AG04449 (cell line): ENCODE measurements at regions not wholly inside any gene's neighbourhood (a gene's known extent, or its start where the extent isn't known, plus 50 kb on each side); places are given as distances from the start of the nearest gene placed in this dataset.

Experiments
- CTCF ChIA-PET: fragments of 350-600 bp; formaldehyde crosslinking; extraction: SDS; loops from one replicate; lab custom pipeline; 2021; ENCODE audit warnings: antibody characterized with exemption; lab: Yijun Ruan, JAX
- POLR2A ChIA-PET: fragments of 400-600, 350-600 bp; formaldehyde crosslinking; extraction: SDS; loops from one replicate; lab custom pipeline; 2020; ENCODE audit warnings: antibody characterized with exemption, inconsistent platforms; lab: Yijun Ruan, JAX
- DNase-seq: peaks from one replicate; pipeline ENCODE4 v3.0.0-alpha.2; 2010; ENCODE audit warnings: low read depth, low spot score
- H3K4me3 ChIP-seq: 2 replicates; pipeline ENCODE4 v1.5.1; 2011; ENCODE audit warnings: low read depth, mild to moderate bottlenecking, control low read depth, low read length
- CTCF ChIP-seq: IDR thresholded peaks from one replicate; pipeline ENCODE4 v1.5.1; 2011; ENCODE audit warnings: mild to moderate bottlenecking, moderate library complexity, low read length, control low read depth, inconsistent platforms; ENCODE audit not compliant: insufficient read depth; ENCODE audit errors: missing control alignments

DNA sequence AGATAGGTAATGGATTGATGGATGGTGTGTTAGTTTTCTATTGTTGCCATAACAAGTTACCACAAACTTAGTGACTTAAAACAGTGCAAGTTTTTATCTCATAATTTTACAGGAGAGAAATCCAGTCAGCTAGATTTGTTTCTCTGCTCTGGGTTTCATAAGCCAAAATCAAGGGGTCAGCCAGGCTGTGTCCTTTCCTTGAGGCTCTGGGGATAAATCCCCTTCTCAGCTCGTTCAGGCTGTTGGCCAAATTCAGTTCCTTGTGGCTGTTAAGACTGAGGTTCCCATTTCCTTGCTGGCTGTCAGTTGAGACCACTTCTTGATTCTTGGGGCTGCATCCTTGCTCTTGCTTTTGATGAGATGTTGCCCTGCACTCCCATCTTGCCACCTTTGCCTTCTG, 204.9 kb upstream of the CDH13 start:
- H3K4me3 ChIP-seq, result no peak overlapping the region
- DNase-seq, result no peak
- no peak for TF ChIP-seq CTCF
- ChIA-PET POLR2A (no interaction called here), CTCF (no interaction called here)

DNA sequence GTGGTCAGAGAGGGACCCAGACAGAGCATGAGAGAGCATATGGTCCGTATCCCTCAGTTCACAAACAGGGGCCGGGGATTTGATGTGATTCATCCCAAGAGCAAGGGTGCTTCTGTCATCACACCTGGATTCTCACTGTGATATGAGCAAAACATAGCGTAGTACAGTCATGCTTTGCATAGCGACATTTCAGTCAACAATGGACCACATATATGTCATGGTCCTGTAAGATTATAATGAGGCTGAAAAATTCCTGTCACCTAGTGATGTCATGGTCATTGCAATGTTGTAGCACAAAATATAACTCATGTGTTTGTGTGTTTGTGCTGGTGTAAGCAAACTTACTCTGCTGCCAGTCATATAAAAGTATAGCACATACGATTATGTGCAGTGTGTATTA, 207.4 kb upstream of the CDH13 start:
- no peak overlapping the region for H3K4me3 ChIP-seq
- no peak for DNase-seq
- ChIA-PET CTCF (interaction anchor here (1.2 kb wide), 1 partner anchor 20 kb away, joined by 5 read pairs; no protein-coding TSS in a partner anchor), POLR2A (no interaction called here)
- TF ChIP-seq CTCF, result no peak

DNA sequence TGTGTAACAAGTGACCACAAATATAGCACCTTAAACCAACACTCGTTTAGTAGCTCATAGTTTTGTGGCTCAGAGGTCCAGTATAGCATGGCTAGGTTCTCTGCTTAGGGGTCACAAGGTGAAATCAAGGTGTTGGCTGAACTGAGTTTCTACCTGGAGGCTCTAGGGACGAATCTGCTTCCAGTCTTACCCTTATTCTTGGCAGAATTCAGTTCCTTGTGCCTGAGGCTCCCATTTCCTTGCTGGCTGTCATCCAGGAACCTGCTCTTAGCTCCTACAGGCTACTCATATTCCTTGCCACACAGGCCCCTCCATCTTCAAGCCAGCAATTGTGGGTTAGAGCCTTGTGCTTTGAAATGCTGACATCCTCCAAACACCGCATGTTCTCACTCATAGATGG, 212.3 kb upstream of the CDH13 start:
- no peak for DNase-seq
- ChIA-PET CTCF (interaction anchor here (0.7 to 1.3 kb wide), 2 partner anchors 9 to 42 kb away, joined by 3 to 7 read pairs; no protein-coding TSS in a partner anchor), POLR2A (no interaction called here)
- TF ChIP-seq CTCF, result no peak
- no peak overlapping the region for H3K4me3 ChIP-seq

- TF ChIP-seq CTCF, result no peak
- DNase-seq, result no peak
- ChIA-PET CTCF (no interaction called here), POLR2A (no interaction called here)
- H3K4me3 ChIP-seq, result no peak overlapping the region
Measured at GRCh38 chr16:82412770-82413169, 214.0 kb upstream of the CDH13 start.

- TF ChIP-seq CTCF, result no peak
- POLR2A ChIA-PET, result no interaction called here
- CTCF ChIA-PET, result no interaction called here
- DNase-seq, result no peak
- H3K4me3 ChIP-seq, result no peak overlapping the region
Measured at GRCh38 chr16:82405736-82406135, 221.0 kb upstream of the CDH13 start.

- ChIA-PET POLR2A (no interaction called here), CTCF (no interaction called here)
- no peak for DNase-seq
- no peak overlapping the region for H3K4me3 ChIP-seq
- no peak for TF ChIP-seq CTCF
Measured at GRCh38 chr16:82404586-82405315, 222.0 kb upstream of the CDH13 start.
